Germinal center (tissue), 1 donor: ENCODE measurements at regions not wholly inside any gene's neighbourhood (a gene's known extent, or its start where the extent isn't known, plus 50 kb on each side); places are given as distances from the start of the nearest gene placed in this dataset.

Experiments used
- DNase-seq: peaks from one replicate; pipeline ENCODE4 v3.0.0; 2012; ENCODE audit warnings: mixed read lengths, low spot score

DNA sequence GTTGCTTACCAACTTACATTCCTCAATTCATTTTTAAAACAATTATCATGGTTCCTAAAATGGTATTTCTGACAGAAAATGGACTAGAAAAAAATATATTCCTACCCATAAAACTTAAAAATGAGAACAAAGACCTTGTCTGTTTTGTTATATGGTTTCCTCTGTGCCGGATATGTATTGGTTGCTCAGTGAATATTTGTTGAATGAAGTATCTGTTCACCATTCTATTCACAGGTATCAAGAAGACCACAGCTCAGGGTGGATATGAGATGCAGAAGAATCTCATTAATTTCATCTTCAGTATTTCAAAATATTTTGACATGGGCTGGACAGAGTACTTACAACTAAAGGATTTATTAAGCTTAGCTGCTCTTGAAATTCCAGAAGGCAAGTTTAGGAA lies 58.1 kb downstream of the TUSC7 start:
- no peak for DNase-seq

DNA sequence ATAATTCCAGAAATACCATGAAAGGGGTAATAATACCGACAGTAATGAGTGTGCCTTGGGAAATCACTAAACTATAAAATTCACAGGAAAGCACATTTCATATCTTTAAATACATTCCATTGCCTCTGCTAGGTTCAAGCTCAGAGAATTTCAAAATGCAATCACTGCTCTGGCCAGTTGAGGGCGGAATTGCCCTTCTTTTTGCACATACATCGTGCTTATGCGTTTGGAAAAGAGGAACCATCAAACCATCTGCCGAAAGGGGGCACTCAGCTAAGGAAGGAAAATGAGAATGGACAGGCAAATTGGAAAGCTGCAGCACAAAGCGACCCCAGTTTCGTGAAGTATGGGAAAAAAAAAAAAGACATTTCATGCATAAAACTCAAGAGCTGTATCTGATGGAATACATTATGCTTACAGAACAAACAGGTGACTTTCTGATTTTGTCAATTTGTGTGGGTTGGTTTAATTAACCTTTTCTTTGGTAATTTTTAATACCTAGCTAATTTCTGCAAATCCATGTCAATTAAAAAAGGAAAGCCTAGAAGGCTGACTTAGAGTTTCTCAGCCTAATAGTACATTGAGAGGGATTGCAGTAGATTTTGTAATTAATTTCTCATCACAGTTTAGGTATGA lies 61.4 kb downstream of the TUSC7 start:
- peak; percentile 38 for DNase-seq

DNA sequence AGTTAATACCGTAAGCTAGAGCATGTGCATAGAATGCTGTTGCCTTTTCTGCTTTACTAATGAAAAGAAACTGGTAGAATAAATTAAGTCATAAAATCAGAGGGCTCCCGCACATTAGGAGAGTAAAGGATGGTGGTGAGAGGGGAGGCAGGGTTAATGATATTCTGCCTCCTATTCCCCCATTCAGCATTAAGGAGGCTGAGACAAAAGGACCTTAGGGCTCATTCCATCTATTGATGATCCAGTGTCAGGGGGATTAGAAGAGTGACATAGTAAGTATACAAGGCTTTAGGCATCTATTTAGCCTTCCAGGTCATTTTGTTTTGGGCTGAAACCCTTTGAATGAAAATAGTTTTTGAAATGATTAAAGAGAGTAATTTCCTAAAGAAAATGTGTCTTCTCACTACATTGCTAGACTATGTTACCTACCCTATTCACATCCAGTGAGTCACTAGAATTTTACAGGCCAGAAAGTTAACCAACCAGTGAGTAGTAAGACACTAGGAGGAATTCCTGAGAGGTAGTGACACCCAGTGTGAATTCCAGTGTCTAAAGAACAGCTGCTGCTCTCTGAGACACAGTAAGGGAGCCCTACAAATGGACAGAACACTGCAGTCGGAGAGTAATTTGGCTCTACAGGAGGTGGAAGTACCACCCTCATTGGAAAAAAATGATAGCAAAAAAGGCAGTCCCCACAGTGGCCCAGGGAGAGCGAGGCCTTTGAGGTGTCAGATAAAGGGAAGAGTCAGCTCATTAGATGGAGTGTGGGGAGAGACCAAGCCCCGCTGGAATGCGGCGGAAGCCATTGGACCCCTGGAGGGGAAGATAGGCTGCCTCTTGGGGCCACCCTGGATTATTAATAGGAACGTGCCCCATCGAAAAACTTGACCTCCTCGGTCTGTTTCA lies 67.6 kb downstream of the TUSC7 start:
- no peak for DNase-seq

DNA sequence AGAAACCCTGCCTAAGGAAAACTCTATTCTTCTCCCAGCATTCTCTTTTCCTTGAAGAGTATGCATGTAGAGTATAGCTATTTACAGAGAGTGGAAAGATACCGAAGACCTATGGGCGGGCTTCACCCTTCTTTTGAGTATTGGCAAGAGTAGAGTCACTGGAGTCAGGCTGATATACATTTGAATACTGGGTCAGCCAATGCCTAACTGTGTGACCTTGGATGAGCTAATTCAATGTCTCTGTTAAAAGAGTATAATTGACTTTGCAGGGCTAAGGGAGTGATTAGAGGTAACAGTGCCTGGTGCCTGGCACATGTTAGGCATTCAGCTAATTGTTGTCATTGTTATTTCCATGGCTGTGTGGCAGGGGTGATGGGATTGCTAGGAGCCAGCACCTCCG lies 75.6 kb downstream of the TUSC7 start:
- no peak for DNase-seq

DNA sequence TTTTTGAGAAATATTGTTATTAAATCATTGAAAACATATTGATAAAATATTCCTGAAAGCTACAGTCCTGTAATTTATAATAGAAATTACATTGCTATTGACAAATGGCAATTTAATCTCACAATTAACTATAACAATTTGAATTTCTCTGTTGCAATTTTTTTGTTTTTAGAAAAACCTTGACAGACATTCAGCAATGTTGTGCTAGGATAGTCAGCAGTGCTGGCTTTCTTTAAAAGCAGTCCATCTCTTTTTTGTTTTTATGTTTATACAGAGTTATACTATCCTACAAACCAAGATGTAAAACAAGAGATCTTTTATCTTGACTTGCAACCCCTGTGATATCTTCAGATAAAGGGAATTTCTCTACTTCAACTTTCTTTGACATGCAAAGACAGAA lies 93.1 kb downstream of the TUSC7 start:
- no peak for DNase-seq

DNA sequence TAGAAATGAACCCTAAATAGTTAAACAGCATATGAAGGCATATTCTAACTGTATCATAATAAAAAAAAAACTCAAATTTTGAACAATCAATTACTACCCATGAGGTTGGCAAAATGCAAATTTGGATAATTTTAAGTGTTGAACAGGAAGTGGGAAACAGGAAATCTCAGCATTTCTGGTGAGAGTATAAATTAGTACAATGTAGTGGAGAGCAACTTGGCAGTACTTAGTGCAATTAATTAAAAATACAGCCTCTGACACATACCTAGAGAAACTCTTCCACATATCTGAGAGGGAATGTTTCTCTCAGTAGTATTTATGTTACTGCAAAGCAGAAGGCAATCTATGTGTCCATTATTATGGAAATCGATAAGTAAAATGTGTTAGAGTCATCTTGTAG lies 96.8 kb downstream of the TUSC7 start:
- no peak for DNase-seq

DNA sequence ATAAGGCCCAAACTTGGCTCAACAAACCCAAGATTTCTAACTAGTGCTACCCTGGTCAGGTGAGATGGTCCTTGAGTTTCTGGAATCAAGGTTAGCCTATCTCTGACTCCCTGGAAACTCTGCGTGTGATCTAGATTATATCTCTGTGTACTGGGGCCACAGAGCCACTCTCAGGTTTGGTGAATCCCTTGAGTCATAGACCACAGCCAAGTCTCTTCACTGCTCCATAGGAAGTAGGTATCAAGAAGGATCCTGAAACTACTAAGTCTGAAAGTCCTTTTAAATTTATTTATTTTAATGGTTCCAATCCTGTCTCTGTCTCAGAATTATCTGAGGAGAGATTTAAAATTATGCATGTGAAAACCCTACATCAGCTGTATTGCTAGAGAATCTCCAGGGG lies 99.1 kb downstream of the TUSC7 start:
- DNase-seq, result no peak

DNA sequence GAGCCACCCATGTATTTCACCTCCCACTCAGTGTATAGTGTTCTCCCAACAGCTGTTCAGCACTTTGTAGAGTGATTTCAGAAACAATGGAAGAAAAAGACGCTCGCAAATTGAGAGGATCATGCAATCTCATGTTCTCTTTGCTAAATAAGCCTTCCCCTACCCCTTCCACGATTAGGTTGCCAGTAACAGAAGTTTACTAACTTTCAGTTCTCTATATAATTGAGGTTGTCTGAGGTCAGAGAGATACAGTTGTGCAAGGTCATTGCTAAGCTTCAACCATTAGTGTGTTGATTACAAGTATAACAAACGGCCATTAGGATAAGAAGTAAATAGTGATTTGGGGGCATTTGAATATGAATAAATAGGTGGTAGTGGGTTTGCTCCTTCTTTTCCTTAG lies 99.6 kb downstream of the TUSC7 start:
- DNase-seq, result no peak

DNA sequence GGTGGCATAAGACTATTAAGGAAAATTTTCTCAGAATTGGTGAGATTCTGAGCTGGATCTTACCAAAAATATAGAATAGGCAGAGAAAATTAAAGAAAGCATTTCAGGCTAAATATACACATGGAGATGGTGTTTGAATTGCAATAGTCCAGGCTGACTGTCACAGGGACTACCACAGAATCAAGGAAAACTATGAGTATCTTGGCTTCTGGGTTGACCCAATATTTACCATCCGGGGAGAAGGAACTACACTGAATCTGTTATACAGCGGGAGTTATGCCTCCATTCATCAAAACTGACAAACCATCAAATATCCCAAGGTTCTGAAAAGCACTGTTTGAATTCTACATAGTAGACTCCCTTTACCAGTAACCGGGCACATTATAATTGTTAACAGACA lies 102.2 kb downstream of the TUSC7 start:
- no peak for DNase-seq

DNA sequence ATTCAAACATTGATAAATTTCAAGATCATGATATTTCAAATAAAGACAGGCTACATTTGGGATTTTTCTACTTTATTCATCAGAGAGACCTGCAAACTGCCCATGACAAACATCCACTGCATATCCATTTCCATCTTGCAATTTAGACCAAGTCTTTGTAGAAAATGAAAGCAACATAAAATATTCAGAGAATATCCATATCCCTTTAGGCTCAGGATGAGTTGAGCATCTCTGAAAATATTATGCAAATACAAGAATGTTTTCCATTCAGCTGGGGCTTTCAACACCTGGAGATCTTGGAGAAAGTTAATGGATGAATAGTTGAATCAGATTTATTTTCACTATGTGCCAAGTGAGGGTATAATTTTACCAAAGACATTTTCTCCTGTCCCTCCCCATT lies 103.4 kb downstream of the TUSC7 start:
- no peak for DNase-seq

DNA sequence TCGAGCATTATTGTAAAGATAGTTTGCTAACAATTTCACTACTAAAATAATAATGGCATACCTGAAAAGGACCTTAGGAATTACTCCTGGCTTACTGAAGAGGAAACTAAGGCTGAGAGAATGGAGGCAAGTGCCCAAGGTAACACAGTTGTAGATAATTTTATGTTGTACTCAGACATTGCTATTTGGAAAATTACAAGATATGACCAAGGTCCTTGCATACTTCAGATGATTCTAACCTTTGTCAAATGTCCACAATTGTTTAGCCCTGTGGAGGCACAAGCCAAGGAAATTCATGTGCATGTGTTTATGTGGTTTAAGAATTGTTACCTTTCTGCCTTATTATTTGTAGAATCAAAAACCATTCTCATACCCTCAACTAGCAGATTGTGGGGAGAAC lies 105.7 kb downstream of the TUSC7 start:
- DNase-seq, result no peak

DNA sequence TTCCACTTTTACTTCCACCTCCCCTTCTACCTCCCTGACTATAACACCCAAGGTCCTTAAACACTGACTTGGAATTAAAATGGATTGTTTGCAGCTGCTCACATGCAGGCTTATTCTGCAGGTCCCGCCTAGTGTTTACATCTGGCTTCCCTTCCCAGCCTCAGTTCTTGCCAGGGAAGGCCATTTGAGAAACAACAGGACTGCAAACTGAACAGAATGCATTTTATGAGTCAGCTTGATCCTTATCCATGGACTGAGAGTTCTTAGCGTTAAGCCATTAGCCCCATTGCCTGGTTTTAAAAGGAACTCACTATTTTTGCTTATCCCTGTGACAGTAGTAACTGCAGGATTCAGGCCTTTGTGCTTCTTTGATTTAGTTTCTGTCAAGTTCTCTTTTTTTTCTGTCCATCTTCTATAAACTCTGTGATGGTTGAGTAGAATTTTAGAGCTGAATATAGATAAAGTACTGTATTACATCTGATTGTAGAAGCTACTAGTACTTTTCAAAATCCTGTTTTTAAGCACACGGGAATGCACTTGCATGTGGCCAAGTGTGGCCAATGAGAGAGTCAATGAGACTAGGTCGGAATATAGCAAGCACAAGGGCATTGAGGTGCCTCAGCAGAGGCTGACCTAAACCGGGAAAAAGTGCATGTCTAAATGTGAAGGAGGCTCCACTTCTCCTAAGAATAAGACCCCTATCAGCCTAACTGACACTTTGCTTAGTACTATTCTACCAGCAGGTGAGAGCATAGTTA lies 106.4 kb downstream of the TUSC7 start:
- DNase-seq, result no peak

DNA sequence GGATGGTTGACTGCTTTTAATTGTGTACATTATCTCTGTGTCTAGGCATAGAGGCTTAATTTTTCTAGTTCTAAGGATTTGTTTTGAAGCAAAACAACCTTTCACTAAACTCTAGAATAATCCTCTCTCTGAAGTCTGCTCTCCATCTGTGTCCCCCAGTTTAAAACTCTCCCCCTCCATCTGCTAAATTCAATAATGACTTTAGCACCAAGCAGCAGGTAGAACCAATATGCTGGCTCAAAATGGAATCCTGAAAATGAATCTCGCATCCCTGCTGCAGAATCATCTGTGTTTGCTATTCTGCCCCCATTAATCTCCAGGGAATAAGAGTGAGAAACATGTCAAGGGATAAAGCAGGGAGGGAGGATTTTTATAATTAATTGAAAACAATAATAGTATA lies 111.8 kb downstream of the TUSC7 start:
- DNase-seq, result no peak

DNA sequence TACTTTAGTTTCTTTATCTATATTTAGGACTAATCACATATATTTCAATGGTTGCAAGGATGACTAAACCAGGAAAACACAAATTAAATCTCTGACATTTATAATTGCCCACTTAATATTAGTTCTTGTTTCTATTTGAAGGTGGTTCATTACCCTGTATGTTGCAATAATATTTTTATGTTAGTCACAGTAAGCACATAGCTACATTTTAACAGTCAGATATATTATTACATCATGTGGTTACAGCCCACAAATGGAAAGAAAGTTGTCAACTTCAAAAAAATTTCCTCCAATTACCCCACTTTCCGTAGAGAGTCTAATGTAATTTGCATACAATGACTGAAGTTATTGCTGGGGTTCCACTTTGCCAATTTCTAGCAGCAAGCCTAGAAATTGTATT lies 114.6 kb downstream of the TUSC7 start:
- DNase-seq, result no peak

DNA sequence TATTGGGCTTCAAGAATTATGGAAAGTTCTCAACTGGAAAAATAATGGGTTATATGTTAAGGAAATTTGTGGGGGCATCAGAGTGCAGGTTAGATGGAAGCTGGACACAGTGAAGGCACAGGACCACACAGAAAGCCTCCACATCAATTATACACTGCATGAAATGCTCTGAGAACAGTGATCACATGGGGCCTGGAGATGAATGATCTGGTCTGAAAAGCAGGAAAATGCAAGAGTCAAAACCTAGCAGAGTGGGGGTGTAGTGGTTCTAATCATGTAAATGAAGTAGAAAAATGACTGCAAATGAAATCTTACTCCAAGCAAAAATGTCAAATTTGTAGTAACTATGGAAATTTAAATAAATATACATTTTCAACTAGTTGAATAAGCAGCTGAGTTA lies 123.6 kb downstream of the TUSC7 start:
- DNase-seq, result no peak

DNA sequence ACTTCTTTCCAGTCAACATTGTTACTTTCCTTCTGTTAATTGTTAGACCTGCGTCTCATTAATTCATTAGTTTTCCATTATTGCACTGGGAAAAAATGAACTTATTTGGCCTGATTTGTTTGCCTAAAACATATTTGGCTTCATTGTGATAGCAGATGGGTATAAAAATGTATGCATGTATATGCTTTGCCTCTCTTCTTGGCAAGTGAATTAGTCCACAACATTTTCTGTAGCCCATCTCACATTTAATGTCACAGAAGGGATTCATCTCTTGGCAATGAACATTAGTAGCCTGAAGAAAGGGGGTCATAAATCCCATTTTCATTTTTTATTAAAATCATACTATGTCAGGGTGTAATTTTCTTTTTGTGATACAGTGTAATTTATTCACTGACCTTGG lies 125.2 kb downstream of the TUSC7 start:
- DNase-seq, result no peak

DNA sequence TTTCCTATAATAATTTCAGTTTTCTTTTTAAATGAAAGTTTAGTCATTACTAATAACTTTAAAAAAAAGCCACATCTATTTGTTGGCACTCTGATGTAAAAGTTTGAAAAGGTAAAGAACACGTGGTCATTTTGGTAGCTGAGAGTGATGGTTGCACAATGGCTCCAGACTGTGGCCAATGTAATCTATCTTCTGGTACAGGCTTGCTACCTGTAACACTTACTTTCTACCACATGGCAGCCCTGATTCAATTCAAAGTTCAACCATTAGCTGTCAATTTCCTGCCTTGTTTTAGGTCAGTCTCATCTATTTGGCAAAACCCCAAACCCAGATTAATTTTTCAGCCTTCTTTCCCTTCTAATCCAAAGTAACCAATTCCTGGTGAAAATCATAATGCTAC lies 126.1 kb downstream of the TUSC7 start:
- no peak for DNase-seq

DNA sequence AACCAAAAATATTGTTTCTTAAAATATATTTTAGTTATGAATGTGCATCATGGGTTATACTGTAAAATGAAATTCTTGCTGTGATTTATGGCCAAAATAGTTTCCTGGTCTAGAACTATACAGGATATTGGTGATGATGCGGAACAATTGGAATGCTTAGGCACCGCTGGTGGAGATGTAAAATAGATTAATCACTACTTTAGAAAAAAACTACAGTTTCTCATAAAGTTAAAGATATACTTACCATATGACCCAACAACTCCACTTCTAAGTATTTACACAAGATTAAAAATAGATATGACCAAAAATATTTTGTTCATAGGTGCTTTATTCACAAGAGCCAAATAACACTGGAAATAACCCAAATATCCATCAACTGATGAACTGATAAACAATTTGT lies 126.7 kb downstream of the TUSC7 start:
- no peak for DNase-seq

DNA sequence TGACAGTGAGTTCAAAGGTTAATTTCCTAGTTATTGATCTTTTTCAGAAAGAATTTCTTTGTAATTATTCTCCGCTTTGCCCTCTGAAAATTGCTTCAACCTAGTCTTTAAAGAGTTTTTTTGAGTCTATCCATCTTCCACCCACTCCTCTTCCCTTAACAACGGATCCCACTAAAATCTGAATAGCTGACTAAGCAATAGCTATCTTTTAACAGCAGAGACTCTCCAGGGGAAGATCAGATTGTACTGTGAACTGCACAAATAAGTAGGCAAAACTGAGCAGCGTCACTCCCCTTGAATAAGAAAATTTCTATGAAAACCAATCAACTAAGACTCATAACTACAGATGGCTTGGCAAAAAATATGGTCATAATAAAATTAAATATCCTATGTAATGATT lies 127.9 kb downstream of the TUSC7 start:
- no peak for DNase-seq

DNA sequence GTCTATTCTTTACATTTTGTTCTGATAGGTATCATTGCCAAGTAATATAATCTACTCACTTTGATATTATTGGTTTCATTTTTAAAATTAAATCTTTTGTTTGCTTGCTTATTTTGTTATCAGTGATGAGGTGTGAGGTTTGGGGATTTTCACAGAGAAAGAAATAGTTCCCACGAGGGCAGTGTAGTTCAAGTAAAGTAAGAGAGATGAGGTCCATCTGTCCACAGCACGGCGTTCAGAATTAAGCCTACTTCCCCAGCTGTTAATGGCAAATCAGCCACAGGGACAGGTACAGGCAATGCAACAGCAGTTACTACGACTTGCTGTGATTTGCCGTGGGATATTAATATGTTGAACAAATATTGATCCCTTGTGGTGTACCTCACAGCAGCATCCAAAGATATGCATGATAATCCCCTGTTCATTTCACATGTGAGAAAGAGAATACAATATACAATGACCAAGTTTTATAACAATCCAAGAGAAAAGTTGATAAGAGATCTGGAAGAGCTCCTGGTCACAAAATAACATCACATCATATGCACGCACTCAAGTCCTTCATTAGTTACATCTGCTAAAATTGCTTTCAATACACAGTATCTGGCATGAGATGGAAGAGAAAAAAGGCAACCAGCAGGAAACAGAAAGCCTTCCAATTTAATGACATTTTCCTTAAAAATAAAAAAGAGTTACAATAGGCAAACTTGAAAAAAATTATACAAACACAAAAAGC lies 131.6 kb downstream of the TUSC7 start:
- no peak for DNase-seq

DNA sequence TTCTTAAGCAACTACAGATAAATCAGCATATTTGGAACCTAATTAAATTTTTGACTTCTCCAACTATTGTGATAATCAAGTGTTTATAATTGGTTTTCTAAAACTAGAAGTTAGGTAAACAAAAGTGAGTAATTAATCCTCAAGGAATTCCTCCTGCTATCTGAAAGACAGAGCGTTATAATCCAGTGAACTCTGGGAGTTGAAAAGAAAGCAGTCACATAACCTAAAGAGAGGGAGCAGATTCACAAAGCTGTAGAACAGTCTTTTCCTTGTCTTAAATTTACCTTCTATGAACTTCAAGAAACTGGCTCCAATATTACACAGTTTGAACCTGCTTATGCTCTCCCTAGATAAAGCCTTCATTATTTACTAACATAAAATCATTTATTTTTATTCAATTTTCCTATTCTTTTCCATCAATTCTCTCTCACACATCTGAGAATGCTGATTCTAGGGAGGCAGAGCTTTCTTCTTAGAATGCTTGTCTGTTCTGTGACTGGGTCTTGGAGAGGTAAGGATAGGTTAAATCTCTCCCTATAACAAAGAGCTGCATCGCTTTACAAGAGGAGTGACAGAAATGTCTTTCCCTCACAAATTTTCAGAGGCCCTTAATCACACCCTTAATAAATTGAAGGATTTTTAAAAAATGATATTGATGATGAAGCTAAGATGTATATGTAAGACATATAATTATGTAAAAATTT lies 132.8 kb downstream of the TUSC7 start:
- no peak for DNase-seq
